Astrocyte (in vitro differentiated cells and primary cell): ENCODE measurements at regions not wholly inside any gene's neighbourhood (a gene's known extent, or its start where the extent isn't known, plus 50 kb on each side); places are given as distances from the start of the nearest gene placed in this dataset.

Source experiments
- EZH2 ChIP-seq: IDR thresholded peaks from 2 replicates; pipeline ENCODE4 v1.6.1; 2012; ENCODE audit warnings: mild to moderate bottlenecking, low read length, inconsistent platforms; ENCODE audit not compliant: insufficient read depth
- TF ChIP-seq, protein P1 (sequence below): IDR thresholded peaks from 2 replicates; pipeline ENCODE4 v1.5.1; 2011; ENCODE audit warnings: low read depth, mild to moderate bottlenecking, inconsistent platforms, low read length, moderate library complexity; ENCODE audit not compliant: insufficient read depth

DNA sequence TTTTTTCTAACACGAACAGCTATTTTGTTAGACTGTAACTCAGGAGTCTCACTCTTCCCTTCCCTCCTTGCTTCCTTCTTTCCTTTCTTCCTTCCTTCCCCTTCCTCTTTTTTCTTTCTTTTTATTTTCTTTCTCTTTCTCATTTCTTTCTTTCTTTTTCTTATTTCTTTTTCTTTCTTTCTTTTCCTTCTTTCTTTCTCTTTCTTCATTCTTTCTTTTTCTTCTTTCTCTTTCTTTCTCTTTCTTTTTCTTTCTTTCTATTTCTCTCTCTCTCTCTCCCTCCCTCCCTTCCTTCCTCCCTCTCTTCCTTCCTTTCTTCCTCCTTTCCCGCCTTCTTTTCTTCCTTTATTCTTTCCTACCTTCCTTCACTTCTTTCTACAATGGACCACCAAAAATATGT is 1443.0 kb upstream of the LRRTM3 start:
- TF ChIP-seq, protein P1, sequence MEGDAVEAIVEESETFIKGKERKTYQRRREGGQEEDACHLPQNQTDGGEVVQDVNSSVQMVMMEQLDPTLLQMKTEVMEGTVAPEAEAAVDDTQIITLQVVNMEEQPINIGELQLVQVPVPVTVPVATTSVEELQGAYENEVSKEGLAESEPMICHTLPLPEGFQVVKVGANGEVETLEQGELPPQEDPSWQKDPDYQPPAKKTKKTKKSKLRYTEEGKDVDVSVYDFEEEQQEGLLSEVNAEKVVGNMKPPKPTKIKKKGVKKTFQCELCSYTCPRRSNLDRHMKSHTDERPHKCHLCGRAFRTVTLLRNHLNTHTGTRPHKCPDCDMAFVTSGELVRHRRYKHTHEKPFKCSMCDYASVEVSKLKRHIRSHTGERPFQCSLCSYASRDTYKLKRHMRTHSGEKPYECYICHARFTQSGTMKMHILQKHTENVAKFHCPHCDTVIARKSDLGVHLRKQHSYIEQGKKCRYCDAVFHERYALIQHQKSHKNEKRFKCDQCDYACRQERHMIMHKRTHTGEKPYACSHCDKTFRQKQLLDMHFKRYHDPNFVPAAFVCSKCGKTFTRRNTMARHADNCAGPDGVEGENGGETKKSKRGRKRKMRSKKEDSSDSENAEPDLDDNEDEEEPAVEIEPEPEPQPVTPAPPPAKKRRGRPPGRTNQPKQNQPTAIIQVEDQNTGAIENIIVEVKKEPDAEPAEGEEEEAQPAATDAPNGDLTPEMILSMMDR: no peak
- no peak for TF ChIP-seq EZH2
